Prostate gland (tissue), 2 donors: ENCODE measurements at regions not wholly inside any gene's neighbourhood (a gene's known extent, or its start where the extent isn't known, plus 50 kb on each side); places are given as distances from the start of the nearest gene placed in this dataset.

Experiments
- DNase-seq: peaks from one replicate; pipeline ENCODE4 v3.0.0-alpha.2; 2019; ENCODE audit warnings: low spot score
- H3K27ac ChIP-seq, 2 donors: fragments of 200-600 bp; sonication (generic); 2 replicates each; pipeline ENCODE4 v1.5.1; 2017 to 2019
- H3K27me3 ChIP-seq: fragments of 200-600 bp; sonication (generic); replicated peaks from 2 replicates; pipeline ENCODE4 v1.5.1; 2019; ENCODE audit not compliant: insufficient read depth
- H3K36me3 ChIP-seq, 2 donors: fragments of 200-600 bp; sonication (generic); 1 replicate in 1 of 2; 2 replicates in 1 of 2; pipeline versions ENCODE4 v1.5.1 to v1.8.1; 2017 to 2019
- H3K4me1 ChIP-seq: fragments of 200-600 bp; sonication (generic); replicated peaks from 2 replicates; pipeline ENCODE4 v1.5.1; 2019
- H3K4me3 ChIP-seq, 2 donors: fragments of 200-600 bp; sonication (generic); 2 replicates each; pipeline ENCODE4 v1.5.1; 2017 to 2019
- H3K9me3 ChIP-seq: fragments of 200-600 bp; sonication (generic); 2 replicates; pipeline ENCODE4 v1.5.1; 2017
- CTCF ChIP-seq, 4 experiments: fragments of 200-600 bp in 2 of 4; fragments of 450-650 bp in 2 of 4; sonication (generic) in 2 of 4; IDR thresholded peaks; 1 replicate in 3 of 4; 2 replicates in 1 of 4; pipeline ENCODE4 v1.5.1; 2016 to 2019; ENCODE audit warnings: antibody characterized with exemption in 4 of 4, mild to moderate bottlenecking in 2 of 4, moderate library complexity in 2 of 4
- POLR2A ChIP-seq: fragments of 450-650 bp; IDR thresholded peaks from one replicate; pipeline ENCODE4 v1.6.1; 2016; ENCODE audit warnings: antibody characterized with exemption, mild to moderate bottlenecking
- POLR2AphosphoS5 ChIP-seq: sonication (generic); formaldehyde crosslinking; IDR thresholded peaks from one replicate; pipeline ENCODE4 v1.6.1; 2017; ENCODE audit warnings: antibody characterized with exemption
- WGBS: methylation state at CpG from one replicate; pipeline ENCODE4 v1.1.5; 2018; 5-methylcytosine and 5-hydroxymethylcytosine counted together
- intact Hi-C: fragments of 100-400 bp; cut with DNase I; formaldehyde crosslinking; loops from one replicate; pipeline ENCODE4 v1.14.2; 2022

GRCh38 chr3:40593351-40593750, 68.6 kb downstream of the ZNF621 start:
- no peak for DNase-seq
- H3K27me3 ChIP-seq: no peaks in the 10 kb centered on the region
- no peak overlapping the region for H3K4me3 ChIP-seq
- no peaks in the 10 kb centered on the region for H3K9me3 ChIP-seq
- 64% methylated on average over 4 of the region's 4 CpGs for WGBS
- intact Hi-C loops: no loop called here
- no peaks in the 10 kb centered on the region for H3K36me3 ChIP-seq
- TF ChIP-seq CTCF (IDR thresholded peaks at IDR 0.05) (no peak), POLR2AphosphoS5 (no peak), POLR2A (no peak)
- H3K4me1 ChIP-seq: no peaks in the 10 kb centered on the region
- no peak overlapping the region for H3K27ac ChIP-seq

- 92% methylated on average over 3 of the region's 3 CpGs for WGBS
- Histone ChIP-seq H3K27ac (no peak overlapping the region), H3K4me3 (no peak overlapping the region), H3K9me3 (no peaks in the 10 kb centered on the region), H3K4me1 (no peaks in the 10 kb centered on the region), H3K36me3 (no peaks in the 10 kb centered on the region), H3K27me3 (no peaks in the 10 kb centered on the region)
- TF ChIP-seq CTCF (IDR thresholded peaks at IDR 0.05) (no peak), POLR2A (no peak), POLR2AphosphoS5 (no peak)
- DNase-seq: no peak
- intact Hi-C loops: no loop called here
Observed at GRCh38 chr3:40597441-40597840, 72.7 kb downstream of the ZNF621 start.

- no peak overlapping the region for H3K27ac ChIP-seq
- H3K9me3 ChIP-seq: no peaks in the 10 kb centered on the region
- no peak for TF ChIP-seq POLR2AphosphoS5
- no peak for TF ChIP-seq CTCF (IDR thresholded peaks at IDR 0.05)
- TF ChIP-seq POLR2A: no peak
- no peaks in the 10 kb centered on the region for H3K36me3 ChIP-seq
- H3K27me3 ChIP-seq: no peaks in the 10 kb centered on the region
- no peaks in the 10 kb centered on the region for H3K4me1 ChIP-seq
- intact Hi-C loops: no loop called here
- DNase-seq: no peak
- no peak overlapping the region for H3K4me3 ChIP-seq
Observed at GRCh38 chr3:40598338-40598737, 73.6 kb downstream of the ZNF621 start.

- intact Hi-C loops: no loop called here
- no peaks in the 10 kb centered on the region for H3K4me1 ChIP-seq
- WGBS: 94% methylated on average over 3 of the region's 3 CpGs
Observed at GRCh38 chr3:40598962-40599361, 74.2 kb downstream of the ZNF621 start.

GRCh38 chr3:40602778-40603385, 78.1 kb downstream of the ZNF621 start:
- TF ChIP-seq POLR2A: no peak
- no peak for TF ChIP-seq CTCF (IDR thresholded peaks at IDR 0.05)
- TF ChIP-seq POLR2AphosphoS5: no peak
- DNase-seq: no peak
- Histone ChIP-seq H3K4me3 (no peak overlapping the region), H3K36me3 (no peaks in the 10 kb centered on the region), H3K27ac (no peak overlapping the region), H3K4me1 (no peaks in the 10 kb centered on the region), H3K27me3 (no peaks in the 10 kb centered on the region), H3K9me3 (no peaks in the 10 kb centered on the region)
- WGBS: 93% methylated on average over 1 of the region's 1 CpG
- intact Hi-C loops: no loop called here

More at GRCh38 chr3:40598962-40599361, 74.2 kb downstream of the ZNF621 start:
- no peak for DNase-seq
- no peak overlapping the region for H3K4me3 ChIP-seq
- no peak overlapping the region for H3K27ac ChIP-seq
- H3K9me3 ChIP-seq: no peaks in the 10 kb centered on the region
- no peaks in the 10 kb centered on the region for H3K27me3 ChIP-seq
- no peaks in the 10 kb centered on the region for H3K36me3 ChIP-seq
- no peak for TF ChIP-seq POLR2AphosphoS5
